GM23248 (cell line): ENCODE measurements at regions not wholly inside any gene's neighbourhood (a gene's known extent, or its start where the extent isn't known, plus 50 kb on each side); places are given as distances from the start of the nearest gene placed in this dataset.

ENCODE experiments used
- DNase-seq: peaks from one replicate; pipeline ENCODE4 v3.0.0-alpha.2; 2015
- H2AFZ ChIP-seq: fragments of 200-600 bp; sonication (generic); 2 replicates; pipeline ENCODE4 v1.6.1; 2016; ENCODE audit warnings: antibody characterized with exemption
- H3F3A ChIP-seq: fragments of 200-600 bp; sonication (generic); 2 replicates; pipeline ENCODE4 v1.6.1; 2016; ENCODE audit warnings: mild to moderate bottlenecking, antibody characterized with exemption, mixed run types; ENCODE audit not compliant: insufficient read depth
- H3K27ac ChIP-seq: fragments of 200-600 bp; sonication (generic); 2 replicates; pipeline ENCODE4 v1.5.1; 2016; ENCODE audit warnings: mild to moderate bottlenecking
- H3K27me3 ChIP-seq: fragments of 200-600 bp; sonication (generic); replicated peaks from 2 replicates; pipeline ENCODE4 v1.6.1; 2016; ENCODE audit warnings: mild to moderate bottlenecking; ENCODE audit not compliant: insufficient read depth
- H3K36me3 ChIP-seq: fragments of 200-600 bp; sonication (generic); 2 replicates; pipeline ENCODE4 v1.6.1; 2016; ENCODE audit warnings: low read depth, mild to moderate bottlenecking
- H3K4me1 ChIP-seq: fragments of 200-600 bp; sonication (generic); 2 replicates; pipeline ENCODE4 v1.6.1; 2016; ENCODE audit warnings: mild to moderate bottlenecking; ENCODE audit not compliant: insufficient read depth
- H3K4me2 ChIP-seq: fragments of 200-600 bp; sonication (generic); one replicate; pipeline ENCODE4 v1.6.1; 2016; ENCODE audit warnings: mild to moderate bottlenecking; ENCODE audit not compliant: unreplicated experiment
- H3K4me3 ChIP-seq: fragments of 200-600 bp; sonication (generic); 2 replicates; pipeline ENCODE4 v1.5.1; 2016; ENCODE audit warnings: mild to moderate bottlenecking
- H3K79me2 ChIP-seq: fragments of 200-600 bp; sonication (generic); 2 replicates; pipeline ENCODE4 v1.6.1; 2016; ENCODE audit warnings: mild to moderate bottlenecking; ENCODE audit not compliant: insufficient read depth
- H3K9ac ChIP-seq: fragments of 200-600 bp; sonication (generic); 2 replicates; pipeline ENCODE4 v1.6.1; 2016; ENCODE audit warnings: mild to moderate bottlenecking
- H3K9me2 ChIP-seq: fragments of 200-600 bp; sonication (generic); 2 replicates; pipeline ENCODE4 v1.6.1; 2016; ENCODE audit warnings: mixed run types, mild to moderate bottlenecking, moderate library complexity; ENCODE audit not compliant: insufficient read depth
- H3K9me3 ChIP-seq: fragments of 200-600 bp; sonication (generic); one replicate; pipeline ENCODE4 v1.6.1; 2017; ENCODE audit warnings: low read depth
- H4K20me1 ChIP-seq: fragments of 200-600 bp; sonication (generic); 2 replicates; pipeline ENCODE4 v1.6.0; 2016; ENCODE audit not compliant: insufficient read depth
- EZH2 ChIP-seq: fragments of 200-600 bp; sonication (generic); IDR thresholded peaks from 2 replicates; pipeline ENCODE4 v1.6.1; 2018; ENCODE audit warnings: antibody characterized with exemption, mild to moderate bottlenecking; ENCODE audit not compliant: insufficient read depth, poor library complexity, severe bottlenecking
- EZH2phosphoT487 ChIP-seq: fragments of 200-600 bp; sonication (generic); IDR thresholded peaks from 2 replicates; pipeline ENCODE4 v1.6.1; 2018; ENCODE audit warnings: antibody characterized with exemption, moderate library complexity, mild to moderate bottlenecking, low read depth; ENCODE audit not compliant: insufficient read depth
- WGBS, 2 experiments: methylation state at CpG; one replicate each; pipeline ENCODE4 v1.1.6; 2015 to 2017; ENCODE audit warnings: low lambda C conversion rate in 2 of 2, low coverage in 1 of 2; ENCODE audit errors: missing lambda C conversion rate in 2 of 2; 5-methylcytosine and 5-hydroxymethylcytosine counted together
- in situ Hi-C: fragments of 300-500 bp; cut with MboI; formaldehyde crosslinking; loops from 2 replicates; pipeline ENCODE4 v1.15.0; 2020

DNA sequence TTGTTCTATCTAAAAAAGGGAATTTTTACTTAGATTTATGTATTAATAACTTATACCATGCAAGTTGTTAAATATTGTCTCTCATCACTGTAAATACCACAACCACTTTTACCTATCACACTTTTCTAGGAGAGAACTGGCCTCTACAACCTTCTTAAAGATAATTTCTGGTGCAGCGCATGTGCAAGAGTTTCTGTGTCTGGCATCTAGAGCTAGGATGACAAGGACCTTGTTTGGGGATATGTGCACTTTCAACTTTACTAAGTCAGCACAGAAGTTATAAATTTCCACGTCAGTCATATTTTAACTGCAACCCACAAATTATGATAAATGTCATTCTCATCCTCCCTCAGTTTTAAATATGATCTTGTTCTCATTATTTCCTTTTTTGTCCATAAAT is 156.9 kb upstream of the ADCY1 start:
- H3K4me3 ChIP-seq, result no peak overlapping the region
- H3K27ac ChIP-seq, result no peak overlapping the region
- no peak overlapping the region for H3K4me2 ChIP-seq
- no peaks in the 10 kb centered on the region for H3K9me2 ChIP-seq
- peaks cover 7% of the 10 kb centered on the region; the same call in 1 of the 2 replicates for H3F3A ChIP-seq
- H3K4me1 ChIP-seq, result no peaks in the 10 kb centered on the region
- no peak overlapping the region for H2AFZ ChIP-seq
- DNase-seq, result no peak
- no peaks in the 10 kb centered on the region for H4K20me1 ChIP-seq
- H3K9ac ChIP-seq, result no peak overlapping the region
- TF ChIP-seq EZH2, result no peak
- no peak for TF ChIP-seq EZH2phosphoT487
- WGBS, 2 experiments, result 48 to 50% methylated on average over 2 of the region's 2 CpGs
- H3K79me2 ChIP-seq, result no peaks in the 10 kb centered on the region
- no peaks in the 10 kb centered on the region for H3K9me3 ChIP-seq
- H3K27me3 ChIP-seq, result peaks cover 9% of the 10 kb centered on the region; the same call in 1 of the 2 replicates
- in situ Hi-C loops, result no loop called here
- H3K36me3 ChIP-seq, result no peaks in the 10 kb centered on the region

DNA sequence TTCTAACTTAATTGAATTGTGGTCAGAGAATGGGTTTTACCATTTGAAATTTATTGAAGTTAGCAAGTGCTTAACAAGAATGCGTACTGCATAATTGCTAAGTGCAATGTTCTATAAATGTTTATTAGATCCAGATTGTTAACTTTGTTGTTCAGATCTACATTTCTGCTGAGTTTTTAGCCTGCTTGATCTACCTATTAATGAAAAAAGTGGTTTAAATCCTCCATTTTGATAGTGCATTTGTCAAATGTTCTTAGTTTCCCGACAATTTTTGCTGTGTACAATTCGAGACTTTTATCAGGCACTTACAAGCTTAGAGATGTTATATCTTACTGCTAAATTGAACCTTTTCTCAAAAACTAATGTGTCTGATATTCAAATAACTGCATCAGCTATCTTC is 156.4 kb upstream of the ADCY1 start:
- Histone ChIP-seq H4K20me1 (no peaks in the 10 kb centered on the region), H3K27ac (no peak overlapping the region), H3K27me3 (peaks cover 9% of the 10 kb centered on the region; the same call in 1 of the 2 replicates), H2AFZ (no peak overlapping the region), H3K9me2 (no peaks in the 10 kb centered on the region), H3K9me3 (no peaks in the 10 kb centered on the region), H3K79me2 (no peaks in the 10 kb centered on the region), H3K36me3 (no peaks in the 10 kb centered on the region), H3K4me2 (no peak overlapping the region), H3F3A (peaks cover 7% of the 10 kb centered on the region; the same call in 1 of the 2 replicates), H3K4me1 (no peaks in the 10 kb centered on the region), H3K9ac (no peak overlapping the region), H3K4me3 (no peak overlapping the region)
- 40 to 44% methylated on average over 3 of the region's 3 CpGs for WGBS, 2 experiments
- TF ChIP-seq EZH2phosphoT487 (no peak), EZH2 (no peak)
- in situ Hi-C loops, result no loop called here
- DNase-seq, result no peak

DNA sequence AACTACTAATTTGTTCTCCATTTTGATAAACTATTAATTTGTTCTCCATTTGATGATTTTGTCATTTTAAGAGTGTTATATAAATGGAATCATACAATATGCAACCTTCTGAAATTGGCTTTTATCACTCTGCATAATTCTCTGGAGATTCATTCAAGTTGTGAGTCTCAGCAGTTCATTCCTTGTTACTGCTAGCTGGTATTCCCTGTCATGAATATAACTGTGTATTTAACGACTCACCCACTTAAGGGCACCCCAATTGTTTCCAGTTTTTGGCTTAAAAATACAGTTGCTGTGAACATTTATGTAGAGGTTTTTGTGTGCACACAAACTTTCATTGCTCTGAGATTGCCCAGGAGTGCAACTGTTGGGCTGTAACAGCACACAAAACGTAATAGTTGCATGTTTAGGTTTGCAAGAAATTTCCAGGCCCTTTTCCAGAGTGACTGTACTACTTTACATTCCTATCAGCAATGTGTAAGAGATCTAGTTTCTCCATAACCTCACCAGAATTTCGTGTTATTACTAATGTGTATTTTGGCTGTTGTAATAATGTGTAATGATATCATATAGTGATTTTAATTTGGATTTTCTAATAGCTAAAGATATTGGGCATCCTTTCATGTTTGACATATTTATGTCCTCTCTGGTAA is 153.2 kb upstream of the ADCY1 start:
- Histone ChIP-seq H2AFZ (no peak overlapping the region), H3K27me3 (peaks cover 9% of the 10 kb centered on the region; the same call in 1 of the 2 replicates), H3K36me3 (no peaks in the 10 kb centered on the region), H3K4me3 (no peak overlapping the region), H3F3A (peaks cover 7% of the 10 kb centered on the region; the same call in 1 of the 2 replicates), H3K4me2 (no peak overlapping the region), H3K9me2 (no peaks in the 10 kb centered on the region), H3K79me2 (no peaks in the 10 kb centered on the region), H3K9ac (no peak overlapping the region), H3K9me3 (no peaks in the 10 kb centered on the region), H4K20me1 (no peaks in the 10 kb centered on the region), H3K4me1 (no peaks in the 10 kb centered on the region), H3K27ac (0 out of 2 replicates have a peak overlapping the region, but pooled peaks have one; percentile 5)
- 22 to 25% methylated on average over 3 of the region's 3 CpGs for WGBS, 2 experiments
- TF ChIP-seq EZH2 (no peak), EZH2phosphoT487 (no peak)
- DNase-seq, result peak; percentile 72
- in situ Hi-C loops, result no loop called here

DNA sequence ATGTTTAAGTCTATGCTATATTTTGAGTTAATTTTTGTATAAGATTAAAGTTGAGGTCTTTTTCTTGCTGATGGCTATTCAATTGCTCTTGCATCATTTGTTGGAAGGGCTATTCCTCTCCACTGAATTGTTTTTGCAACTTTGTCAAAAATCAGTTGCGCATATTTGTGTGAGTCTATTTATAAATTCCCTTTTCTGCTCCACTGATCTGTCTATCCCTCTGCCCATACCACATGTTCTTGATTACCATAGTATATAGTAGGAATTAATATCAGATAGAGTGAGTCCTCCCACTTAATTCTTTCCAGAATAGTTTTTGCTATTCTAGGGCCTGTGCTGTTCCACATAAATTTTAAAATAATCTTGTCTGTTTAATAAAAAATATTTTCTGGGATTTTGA is 152.4 kb upstream of the ADCY1 start:
- Histone ChIP-seq H3K4me3 (no peak overlapping the region), H4K20me1 (no peaks in the 10 kb centered on the region), H3K79me2 (no peaks in the 10 kb centered on the region), H3K4me1 (no peaks in the 10 kb centered on the region), H3K9me2 (no peaks in the 10 kb centered on the region), H3K9me3 (no peaks in the 10 kb centered on the region), H3K27ac (no peak overlapping the region), H3F3A (peaks cover 7% of the 10 kb centered on the region; the same call in 1 of the 2 replicates), H2AFZ (no peak overlapping the region), H3K36me3 (no peaks in the 10 kb centered on the region), H3K9ac (no peak overlapping the region), H3K27me3 (peaks cover 6% of the 10 kb centered on the region; the same call in 1 of the 2 replicates), H3K4me2 (no peak overlapping the region)
- no peak for DNase-seq
- TF ChIP-seq EZH2 (no peak), EZH2phosphoT487 (no peak)
- 52 to 66% methylated on average over 1 of the region's 1 CpG for WGBS, 2 experiments
- in situ Hi-C loops, result no loop called here
